Left renal cortex interstitium (tissue), 4 donors: ENCODE measurements at regions not wholly inside any gene's neighbourhood (a gene's known extent, or its start where the extent isn't known, plus 50 kb on each side); places are given as distances from the start of the nearest gene placed in this dataset.
"Not testable (repeated sequence)": the region's sequence is repeated elsewhere in the genome, so short reads cannot be mapped to it uniquely, and the experiment has no call there.

Experiments
- DNase-seq, 4 donors: peaks; one replicate each; pipeline ENCODE4 v3.0.0-alpha.2; 2013; ENCODE audit warnings: low read depth in 4 of 4, low spot score in 2 of 4, missing footprints in 1 of 4

DNA sequence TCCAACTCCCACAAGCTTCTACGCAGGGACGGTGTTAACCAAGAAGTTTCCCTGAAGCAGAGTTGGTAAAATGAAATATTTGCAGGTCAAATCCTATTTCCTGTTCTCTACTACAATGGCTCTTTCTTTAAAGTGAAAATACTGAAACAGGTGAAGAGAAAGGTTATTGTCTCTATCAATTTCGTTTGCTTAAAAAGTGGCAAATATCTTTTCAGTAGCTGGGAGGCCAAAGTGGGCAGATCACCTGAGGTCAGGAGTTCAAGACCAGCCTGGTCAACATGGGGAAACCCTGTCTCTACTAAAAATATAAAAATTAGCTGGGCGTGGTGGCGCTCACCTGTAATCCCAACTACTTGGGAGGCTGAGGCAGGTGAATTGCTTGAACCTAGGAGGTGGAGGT lies 134.2 kb upstream of the TPM1 start:
- DNase-seq: not testable (repeated sequence)

DNA sequence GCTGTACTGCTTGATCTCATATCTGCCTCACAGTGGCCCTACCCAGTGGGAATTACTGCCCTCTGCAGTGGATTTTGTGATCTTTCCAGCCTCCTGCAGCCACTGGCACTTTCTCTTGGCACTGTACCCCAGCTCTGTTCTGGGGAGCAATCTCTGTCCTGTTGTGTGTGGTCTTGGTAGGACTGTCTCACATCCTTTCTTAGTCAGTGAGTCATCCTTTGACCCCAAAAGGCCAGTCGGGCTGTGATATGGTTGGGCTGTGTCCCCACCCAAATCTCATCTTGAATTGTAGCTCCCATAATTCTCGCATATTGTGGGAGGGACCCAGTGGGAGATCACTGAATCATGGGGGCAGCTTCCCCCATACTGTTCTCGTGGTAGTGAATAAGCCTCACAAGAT lies 133.3 kb upstream of the TPM1 start:
- no peak for DNase-seq

DNA sequence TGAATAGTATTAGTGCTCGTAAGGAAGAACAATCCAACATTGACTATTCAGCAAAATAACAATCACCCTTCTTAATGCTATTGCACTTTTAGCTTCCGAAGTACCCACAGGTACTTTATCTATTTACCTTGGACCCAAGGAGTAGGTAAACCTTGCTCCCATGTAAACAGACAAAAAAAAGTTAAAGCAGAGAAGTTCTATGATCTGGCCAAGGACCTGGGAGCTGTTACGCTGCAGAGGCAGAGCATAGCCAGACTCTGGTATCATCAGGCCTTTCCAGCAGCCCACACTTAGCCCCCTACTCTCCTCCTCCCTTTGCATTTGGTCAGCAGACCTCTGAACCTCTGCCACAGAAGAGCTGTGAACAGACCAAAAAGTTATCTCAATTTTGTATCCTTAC lies 130.3 kb upstream of the TPM1 start:
- no peak for DNase-seq

DNA sequence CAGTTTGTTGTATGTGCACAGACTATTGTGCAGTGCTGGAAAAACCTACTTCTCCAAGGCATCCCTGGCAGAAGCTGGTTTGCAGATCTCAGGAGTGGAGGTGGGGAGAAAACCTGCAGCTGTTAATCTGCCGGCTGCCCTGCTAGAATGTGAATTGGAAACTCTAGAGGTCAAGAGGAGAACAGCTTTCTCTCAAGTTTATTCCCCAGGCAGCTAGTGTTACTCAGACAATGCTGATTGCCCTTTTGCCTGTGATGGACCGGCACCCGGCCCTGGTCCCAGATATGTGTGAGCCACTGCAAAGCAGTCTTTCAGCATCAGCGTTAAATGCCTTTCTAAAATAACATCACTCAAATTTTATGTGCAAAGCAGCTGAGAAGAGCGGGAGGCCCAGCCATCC lies 129.7 kb upstream of the TPM1 start:
- DNase-seq: no peak

DNA sequence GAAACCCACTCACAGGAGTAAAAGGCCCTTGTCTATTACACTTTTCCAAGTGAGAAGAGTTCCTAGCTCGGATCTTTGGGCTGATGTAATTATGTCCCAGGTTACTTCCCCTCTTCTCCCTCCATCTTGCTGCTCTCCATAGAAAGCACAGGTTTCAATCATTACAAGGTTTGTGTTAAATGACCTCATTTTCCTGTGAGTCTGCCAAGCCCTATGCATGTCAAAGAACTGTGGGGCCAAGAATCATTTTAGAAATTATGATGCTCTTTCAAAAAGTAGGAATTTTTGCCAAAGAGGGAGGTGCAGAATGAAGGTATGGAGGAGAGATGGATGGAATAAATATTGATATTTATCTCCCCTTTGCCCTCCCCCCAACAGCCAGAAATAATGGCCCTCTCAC lies 129.3 kb upstream of the TPM1 start:
- DNase-seq: no peak

DNA sequence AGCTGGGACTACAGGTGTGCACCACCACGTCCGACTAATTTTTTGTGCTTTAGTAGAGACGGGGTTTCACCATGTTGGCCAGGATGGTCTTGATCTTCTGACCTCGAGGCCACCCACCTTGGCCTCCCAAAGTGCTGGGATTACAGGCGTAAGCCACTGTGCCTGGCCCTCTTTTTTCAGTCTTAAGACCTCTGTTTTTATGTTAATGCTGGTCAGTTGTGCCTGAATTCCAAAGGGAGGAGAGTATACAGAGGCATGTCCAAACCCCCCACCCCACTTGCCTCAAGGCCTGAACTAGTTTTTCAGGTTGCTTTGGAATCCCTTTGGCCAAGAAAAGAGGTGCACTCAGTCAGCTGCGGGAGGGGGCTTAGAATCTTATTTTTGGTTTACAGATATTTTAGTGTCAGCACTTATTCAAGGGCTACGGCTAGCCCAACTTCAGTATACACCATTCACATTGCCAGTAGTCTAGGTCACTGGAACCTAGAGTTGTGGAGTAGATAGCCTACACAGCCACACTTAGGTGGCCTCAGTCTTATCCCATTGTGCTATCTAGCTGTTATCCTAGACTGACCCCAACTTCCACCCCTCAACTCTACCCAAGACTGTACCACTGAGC lies 128.0 kb upstream of the TPM1 start:
- DNase-seq: no peak

DNA sequence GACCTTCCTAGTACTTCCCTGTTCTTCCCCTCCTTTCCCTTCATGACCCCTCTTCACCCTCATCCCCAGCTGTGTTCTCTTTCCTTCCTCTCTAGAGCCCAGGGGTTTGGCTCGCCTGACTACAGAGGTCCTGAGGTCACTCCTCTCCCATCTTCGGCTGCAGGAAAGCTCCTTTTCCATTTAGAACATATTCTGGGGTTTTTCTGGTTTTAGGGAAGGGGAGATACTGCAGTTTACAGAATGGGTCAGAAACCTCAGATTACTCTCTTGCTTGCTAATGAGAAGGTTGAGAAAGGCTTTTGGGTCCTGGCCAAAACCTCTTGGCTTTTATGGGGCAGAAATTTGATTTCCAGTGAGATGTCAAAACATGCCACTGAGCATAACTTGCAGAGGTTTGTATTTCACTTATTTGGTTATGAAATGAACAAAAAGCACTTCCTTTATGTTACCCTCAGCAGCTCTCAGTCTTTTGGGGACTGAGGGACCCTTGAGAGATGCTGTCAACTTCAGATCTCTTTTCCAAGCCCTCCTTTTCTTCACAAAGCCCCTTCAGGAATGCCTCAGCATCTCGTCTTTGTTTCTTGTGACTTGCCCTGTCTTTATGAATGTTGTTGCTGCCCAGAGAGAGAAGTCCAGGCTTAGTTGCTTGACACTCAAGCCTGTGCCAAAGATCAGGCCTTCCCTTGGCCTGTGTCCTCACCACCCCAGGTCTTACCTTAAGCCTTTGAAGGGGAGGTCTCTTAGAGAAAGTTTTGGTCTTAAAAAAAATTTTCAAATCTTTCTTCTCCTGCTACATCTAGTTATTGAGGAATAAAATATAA lies 121.7 kb upstream of the TPM1 start:
- no peak for DNase-seq

DNA sequence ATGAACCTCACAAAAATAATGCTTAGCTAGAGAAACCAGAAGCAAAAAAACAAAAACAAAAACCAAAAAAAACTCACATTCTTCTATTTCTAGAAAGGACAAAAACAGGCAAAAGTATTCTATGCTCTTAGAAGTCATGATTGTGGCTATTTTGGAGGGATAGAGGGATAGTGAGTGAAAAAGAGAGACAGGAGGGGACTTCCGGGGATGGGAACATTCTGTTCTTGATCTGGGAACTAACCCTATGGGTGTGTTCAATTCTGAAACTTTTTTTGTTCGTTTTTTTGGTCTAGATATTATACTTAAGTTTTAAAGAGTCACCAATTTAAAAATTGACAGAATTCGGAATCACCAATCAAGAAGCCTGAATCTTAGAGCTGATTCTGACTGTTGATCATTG lies 120.0 kb upstream of the TPM1 start:
- DNase-seq: no peak

DNA sequence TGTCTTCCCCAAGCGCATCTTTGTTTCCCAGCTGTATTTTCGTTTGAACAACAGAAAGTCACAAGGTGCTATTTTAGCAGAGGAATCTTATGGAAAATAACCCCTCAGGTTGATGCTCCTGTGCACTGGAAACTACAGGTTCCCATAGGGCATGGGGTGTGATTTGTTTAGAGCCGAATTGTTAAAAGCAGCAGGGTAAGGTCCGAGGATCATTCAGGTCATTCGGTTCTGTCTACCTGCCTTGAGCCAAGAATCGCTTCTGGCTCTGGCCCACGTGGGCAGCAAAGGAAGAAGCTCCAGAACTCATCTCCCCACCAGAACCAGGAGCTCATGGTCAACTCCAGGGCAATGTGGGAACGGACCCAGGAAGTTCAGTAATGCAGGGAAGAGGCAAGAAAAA lies 116.7 kb upstream of the TPM1 start:
- DNase-seq: no peak

DNA sequence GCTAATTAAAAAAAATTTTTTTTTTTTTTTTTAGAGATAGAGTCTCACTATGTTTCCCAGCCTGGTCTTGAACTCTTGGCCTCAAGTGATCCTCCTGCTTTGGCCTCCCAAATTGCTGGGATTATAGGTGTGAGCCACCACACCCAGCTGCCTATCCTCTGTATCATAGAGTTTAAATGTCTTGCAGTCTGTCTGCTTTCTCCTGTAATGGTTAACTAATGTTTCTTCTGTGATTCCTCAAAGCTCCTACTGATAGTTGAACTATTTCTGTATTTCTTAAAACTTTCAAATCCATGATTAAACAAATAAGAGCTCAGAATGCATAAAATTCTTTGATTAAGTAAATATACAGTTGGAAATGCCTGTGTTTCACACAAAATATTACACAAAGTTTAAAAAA lies 115.4 kb upstream of the TPM1 start:
- DNase-seq: no peak

DNA sequence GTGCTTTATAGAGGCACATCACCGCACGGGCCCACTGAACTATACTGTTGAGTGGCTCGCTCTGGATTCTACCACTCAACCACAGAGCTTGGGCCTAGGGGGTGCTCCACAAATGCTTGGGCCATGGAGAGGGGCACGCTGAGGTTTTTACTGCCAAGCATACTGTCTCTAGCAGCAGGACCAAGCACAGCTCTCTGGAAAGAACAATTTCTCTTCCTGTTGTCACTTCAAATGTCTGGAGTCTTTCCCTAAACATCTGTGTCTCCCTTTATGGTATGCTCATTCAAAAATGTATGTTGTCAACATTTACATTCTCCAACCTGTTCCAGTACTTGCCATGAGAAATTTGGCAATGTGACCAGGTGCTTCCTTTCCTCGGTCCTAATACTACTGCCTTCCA lies 114.7 kb upstream of the TPM1 start:
- DNase-seq: no peak

DNA sequence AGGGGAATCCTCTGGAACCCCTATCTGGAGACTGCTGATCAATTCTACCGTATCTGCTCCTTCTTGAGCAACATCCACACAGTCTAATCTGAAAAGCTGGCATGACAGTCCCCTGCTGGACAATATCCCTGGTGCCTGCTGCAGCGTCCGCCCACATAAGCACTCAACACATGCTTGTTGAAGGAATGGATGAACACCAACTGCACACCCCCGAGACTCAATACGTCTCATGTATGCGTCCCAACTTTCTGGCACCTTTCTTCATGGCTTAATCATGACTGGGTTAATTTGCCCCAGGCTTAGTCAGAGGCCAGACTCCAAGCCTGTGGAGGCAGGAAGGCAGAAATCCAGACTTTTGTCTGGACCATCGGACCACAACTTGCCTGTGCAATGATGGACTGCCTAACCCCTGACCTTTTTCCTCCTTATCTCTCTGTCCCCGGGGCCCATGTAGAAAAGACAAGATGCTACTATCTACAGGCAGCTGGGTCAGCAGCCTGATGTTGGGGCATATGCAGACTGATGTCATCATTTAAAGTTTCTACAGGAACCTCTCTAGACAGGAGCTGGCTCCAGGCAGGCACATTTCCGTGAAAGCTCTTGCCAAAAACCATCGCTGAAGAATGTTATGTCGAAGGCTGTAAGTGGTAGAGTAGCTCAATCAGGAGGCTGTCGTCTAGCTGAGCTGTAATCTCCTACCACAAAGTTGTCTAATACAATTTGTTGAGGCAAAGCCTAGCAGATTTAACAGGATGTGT lies 114.1 kb upstream of the TPM1 start:
- no peak for DNase-seq

DNA sequence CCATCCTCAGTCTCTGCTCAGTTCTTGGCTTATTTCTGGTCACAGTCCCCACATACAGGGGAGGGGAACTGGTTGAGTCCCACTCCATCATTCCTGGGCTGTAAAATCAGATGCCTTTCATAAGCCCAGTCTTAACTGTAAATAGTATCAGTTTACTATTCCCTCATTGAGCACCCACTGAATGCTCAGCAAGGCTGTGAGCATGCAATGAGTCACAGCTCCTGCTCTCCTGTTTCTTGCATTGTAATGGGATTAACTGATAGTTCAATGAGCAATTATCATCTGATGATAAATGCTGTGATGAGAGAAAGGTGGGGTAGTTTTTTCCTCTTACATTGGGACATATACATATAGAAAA lies 113.6 kb upstream of the TPM1 start:
- DNase-seq: no peak

DNA sequence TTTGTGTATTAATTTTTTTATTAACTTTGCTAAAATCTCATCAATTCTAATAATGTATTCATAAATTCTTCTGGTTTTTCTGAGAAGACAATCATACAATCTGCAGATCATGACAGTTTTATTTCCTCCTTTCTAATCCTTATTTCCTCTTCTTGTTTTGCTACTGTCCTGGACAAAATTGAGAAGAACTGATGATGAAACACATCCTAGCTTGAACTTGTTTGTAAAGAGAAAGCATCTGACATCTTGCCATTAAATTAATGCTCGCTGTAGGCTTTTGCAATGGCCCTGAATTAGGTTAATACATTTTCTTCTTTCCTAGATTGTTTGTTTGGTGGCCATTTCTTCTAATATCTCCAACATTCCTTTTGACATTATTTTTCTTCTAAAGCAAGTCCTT lies 110.9 kb upstream of the TPM1 start:
- no peak for DNase-seq

DNA sequence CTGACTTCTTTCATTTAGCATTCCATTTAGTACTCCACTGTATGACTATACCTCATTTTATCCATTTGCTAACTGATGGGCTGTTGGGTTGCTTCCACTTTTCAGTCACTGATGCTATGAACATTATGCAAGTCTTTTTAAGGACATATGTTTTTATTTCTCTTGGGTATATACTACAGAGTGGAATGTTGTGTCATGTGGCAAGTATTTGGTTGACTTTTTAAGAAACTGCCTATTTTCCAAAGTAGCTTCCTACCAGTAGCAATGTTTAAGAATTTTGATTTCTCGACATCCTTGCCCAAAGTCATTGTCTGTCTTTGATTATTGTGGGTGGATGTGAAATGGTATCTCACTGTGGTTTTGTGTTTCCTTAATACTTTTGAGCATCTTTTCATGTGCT lies 110.1 kb upstream of the TPM1 start:
- DNase-seq: no peak

DNA sequence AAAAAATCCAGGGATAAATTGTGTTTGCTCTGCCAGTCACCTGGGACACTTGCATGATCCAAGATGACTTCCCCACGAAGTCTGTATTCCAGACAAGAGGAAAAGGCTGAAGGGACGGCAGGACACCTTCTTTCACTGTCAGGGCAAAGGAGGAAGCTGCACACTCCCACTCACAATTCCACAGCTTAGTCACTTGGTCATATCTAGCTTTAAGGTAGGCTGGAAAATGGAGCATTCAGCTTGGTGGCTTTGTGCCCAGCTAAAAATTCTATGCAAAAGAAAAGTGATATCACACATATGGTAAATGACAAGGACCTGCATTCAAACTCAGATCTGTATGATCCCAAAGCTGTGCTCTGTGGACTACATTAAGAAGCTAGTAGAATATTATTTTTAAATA lies 109.2 kb upstream of the TPM1 start:
- DNase-seq: no peak

DNA sequence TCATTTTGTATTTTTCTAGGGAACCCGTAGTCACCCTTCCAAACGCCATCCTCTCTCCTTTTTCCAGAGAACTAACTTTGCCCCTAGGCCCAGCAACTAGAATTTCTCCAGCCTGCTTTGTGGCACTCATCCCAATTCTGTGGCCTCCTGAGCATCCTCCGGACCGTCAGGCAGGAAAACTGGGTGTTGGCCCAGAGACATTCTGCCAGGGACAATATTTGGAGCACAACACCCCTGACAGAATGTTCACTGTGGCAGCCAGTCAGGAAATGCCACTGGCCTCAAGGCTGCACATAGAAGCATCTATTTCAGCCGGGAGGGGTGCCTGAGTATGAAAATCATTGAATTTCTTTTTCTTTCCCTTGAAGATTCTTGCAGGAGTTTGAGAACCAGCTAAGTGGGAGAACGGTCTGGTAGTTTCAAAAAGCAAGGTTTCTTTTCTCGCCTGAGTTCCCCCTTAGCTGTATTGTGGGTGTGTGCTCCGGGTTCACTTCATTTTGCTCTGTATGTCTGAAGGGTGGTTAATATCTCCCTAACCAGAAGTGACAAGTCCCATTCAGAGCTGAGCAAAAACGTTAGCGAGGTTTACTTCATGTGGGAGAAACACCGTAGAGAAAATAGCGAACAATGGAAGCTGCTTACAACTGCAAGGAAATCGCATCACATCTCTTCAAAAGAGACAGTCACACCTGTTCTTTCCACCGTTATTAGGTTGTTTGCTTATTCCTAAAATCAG lies 108.1 kb upstream of the TPM1 start:
- no peak for DNase-seq

DNA sequence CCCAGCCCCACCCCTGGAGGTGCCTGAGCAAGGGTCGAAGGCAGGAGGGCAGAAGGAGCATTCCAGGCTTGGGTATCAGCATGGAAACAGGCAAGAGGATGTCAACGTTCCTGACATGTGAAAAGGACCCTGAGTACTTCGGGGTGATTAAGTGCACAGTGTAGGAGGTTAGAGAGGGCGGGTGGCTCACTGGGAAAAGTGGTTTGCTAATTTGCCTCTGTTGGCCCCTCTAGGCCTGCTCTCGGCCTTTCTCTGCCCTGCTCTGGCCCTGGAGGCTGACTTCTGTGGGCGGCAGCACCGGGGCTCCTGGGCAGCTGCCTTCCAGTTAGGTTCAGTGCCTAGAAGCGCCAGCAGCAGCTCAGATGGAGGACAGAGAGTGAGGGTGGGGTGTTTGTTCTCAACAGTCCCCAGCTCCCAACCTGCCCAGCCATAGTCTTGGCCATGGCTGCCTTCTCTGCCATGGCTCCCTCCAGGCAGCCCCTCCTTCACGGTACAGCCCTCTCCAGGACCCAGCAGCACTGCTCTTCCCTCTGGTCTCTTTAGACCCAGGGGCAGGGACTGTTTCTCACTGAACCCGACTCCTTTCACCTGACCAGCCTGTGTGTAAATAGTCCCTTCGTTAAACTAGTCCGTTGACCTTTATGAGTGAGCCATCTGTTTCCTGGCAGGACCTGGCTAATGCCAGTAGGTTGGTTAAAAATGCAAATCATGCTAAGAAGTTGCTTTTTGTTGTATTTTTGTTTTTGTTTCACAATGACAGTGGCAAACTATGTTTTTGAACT lies 107.1 kb upstream of the TPM1 start:
- DNase-seq: no peak

DNA sequence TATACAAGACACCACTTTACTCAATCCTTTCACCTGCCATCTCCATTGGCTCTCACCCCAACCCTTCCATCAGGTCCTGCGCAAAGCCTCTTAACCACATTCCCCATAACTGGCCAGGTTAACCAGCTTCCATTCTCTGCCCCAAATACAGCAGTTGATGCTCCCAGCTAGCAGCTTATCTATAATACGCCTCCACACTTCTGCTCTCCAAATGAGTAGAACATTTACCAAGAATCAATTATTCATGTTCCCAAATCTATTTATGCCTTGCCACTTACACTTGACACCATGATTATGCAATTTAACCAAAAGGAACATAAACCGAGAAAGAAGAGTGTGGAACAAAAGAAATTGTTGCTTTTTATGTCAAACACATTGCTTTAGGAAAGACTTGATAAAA lies 103.7 kb upstream of the TPM1 start:
- no peak for DNase-seq

DNA sequence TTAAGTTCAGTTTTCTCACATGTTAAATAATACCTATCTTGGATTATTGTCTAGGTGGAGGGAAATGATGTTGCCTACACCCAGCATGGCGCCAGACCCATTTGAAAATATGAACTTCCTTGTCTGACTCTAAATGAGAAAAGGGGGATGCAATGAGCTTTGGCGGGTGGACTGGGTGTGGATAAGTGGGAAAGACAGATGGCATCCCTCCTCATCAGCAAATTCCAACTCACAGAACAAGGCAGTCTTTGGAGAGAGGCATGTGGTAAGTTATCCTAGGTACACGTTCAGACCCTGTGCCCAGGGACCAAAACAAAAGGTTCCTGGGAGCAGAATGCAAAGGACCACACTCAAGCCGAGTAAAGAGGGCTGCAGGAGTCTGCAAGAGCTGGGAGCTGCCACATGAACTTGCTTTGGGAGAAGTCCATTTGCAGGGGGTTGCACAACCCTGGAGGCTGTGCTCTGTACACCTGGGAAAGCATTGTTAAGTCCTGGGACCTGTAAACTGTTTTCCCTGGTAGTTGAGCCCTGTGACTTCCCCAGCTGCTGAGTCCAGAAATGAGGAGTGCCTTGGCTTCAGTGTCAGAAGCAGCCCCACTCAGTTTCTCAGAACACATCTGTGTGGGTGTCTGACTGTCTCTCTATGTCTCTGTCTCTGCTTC lies 102.3 kb upstream of the TPM1 start:
- no peak for DNase-seq
